ENCODE measurements at regions not wholly inside any gene's neighbourhood (a gene's known extent, or its start where the extent isn't known, plus 50 kb on each side); places are given as distances from the start of the nearest gene placed in this dataset.

DNA sequence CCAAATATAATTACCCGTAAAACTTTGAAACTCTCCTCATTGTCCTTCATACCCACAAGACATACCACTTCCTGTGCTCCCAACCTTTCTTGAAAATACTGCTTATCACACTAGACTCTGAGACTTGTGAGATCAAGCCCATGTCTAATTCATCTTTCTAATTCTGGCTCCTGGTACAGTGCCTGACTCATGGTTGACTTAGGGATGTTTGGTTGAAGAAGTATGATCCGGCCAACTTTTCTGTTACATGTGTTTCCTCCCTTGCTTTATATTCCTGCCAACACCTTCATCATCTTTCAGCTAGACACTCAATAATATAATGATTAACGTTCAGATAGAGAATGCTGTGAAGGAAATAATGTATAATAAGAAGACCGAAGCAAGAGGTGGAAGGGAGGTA, 58.2 kb downstream of the MEX3B start:
- TF ChIP-seq CTCF (conservative IDR thresholded peaks at IDR 0.05), result no peak
- TF ChIP-seq ZFX (IDR thresholded peaks at IDR 0.05), result no peak

Data from C4-2B (cell line).